ENCODE measurements at regions not wholly inside any gene's neighbourhood (a gene's known extent, or its start where the extent isn't known, plus 50 kb on each side); places are given as distances from the start of the nearest gene placed in this dataset.

DNA sequence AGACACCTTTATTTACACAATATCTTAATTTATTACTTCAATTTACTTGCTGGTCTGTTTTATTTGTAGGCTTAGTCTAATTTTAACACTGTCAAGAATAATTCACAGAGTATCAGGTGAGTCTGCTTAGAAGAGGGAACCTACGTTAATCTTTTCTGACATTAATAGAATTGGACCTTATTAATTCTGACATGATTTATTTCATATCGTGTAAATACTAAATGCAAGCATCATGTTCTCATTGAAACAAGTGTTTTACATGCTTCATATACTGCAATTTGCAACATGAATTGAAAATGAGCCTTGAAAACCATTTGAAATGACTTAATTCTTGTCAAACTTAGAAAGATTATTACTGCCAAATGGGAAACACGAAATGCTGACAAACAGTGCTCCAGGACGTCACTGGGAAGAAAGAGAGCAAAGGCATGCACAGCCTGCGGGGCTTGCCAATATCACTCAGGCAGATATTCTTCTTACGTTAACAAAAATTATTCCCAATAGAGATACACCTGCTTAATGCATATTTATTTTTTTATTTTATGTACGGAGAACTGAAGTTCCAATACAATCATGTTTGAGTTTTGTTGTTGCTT is 282.0 kb upstream of the AKR1E2 start:
- no peak overlapping the region for H3K27ac ChIP-seq (ENCODE audit: low read length)
- no peaks in the 10 kb centered on the region for H3K27me3 ChIP-seq (ENCODE audit: control insufficient read depth, insufficient read depth, low read length)
- H3K4me1 ChIP-seq (ENCODE audit: control insufficient read depth, insufficient read depth, low read length) = peaks cover 8% of the 10 kb centered on the region
- DNase-seq = peak; percentile 52
- H3K9me3 ChIP-seq (replicated peaks; ENCODE audit: control insufficient read depth, low read depth, low read length) = peaks cover 14% of the 10 kb centered on the region
- H3K36me3 ChIP-seq (ENCODE audit: control insufficient read depth, insufficient read depth, low read length) = no peaks in the 10 kb centered on the region
- H3K4me3 ChIP-seq (ENCODE audit: low read length) = no peak overlapping the region
- 33% methylated on average over 1 of the region's 7 CpGs for WGBS (ENCODE audit: insufficient coverage)

DNA sequence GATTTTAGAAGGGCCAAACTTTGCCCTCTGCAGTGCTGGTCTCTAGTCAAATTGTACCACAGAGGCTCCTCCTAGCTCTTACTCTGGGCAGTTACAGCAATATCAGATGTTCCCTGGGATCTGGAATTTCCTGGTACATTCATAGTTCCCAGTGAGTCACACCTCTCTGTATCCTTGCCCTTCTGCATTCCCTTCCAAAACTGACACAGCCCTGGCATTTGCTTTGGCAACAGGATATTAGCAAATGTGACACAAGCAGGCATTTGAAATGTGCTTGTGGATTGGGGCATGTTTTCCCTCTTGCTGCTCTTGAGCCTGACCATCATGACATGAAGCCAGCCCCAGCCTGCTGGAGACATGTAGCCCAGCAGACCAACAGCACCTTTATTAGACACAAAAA is 284.7 kb upstream of the AKR1E2 start:
- H3K27ac ChIP-seq (ENCODE audit: low read length) = no peak overlapping the region
- H3K9me3 ChIP-seq (replicated peaks; ENCODE audit: control insufficient read depth, low read depth, low read length) = peaks cover 14% of the 10 kb centered on the region

DNA sequence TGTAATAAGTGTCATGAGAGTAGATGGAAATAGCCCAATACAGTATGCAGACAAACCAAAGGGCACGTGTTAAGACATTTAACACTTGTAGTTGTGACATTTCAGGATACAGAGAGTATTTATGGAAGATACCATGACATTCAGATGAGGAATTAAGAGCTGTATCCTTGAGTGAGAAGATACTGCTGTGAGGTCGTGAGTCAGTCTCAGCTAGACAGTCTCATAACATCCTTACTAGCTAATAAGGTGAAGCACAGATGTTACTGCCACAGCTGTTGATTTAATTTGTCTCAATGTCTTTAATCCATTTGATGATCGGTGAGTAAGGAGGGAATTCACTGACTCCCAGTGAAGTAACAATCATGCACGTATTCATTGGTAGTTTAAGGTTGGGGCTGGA is 288.0 kb upstream of the AKR1E2 start:
- H3K27me3 ChIP-seq (ENCODE audit: control insufficient read depth, insufficient read depth, low read length) = no peaks in the 10 kb centered on the region
- no peak for DNase-seq
- 33% methylated on average over 1 of the region's 4 CpGs for WGBS (ENCODE audit: insufficient coverage)
- no peak overlapping the region for H3K27ac ChIP-seq (ENCODE audit: low read length)
- peaks cover 14% of the 10 kb centered on the region for H3K9me3 ChIP-seq (replicated peaks; ENCODE audit: control insufficient read depth, low read depth, low read length)
- no peaks in the 10 kb centered on the region for H3K36me3 ChIP-seq (ENCODE audit: control insufficient read depth, insufficient read depth, low read length)
- no peak overlapping the region for H3K4me3 ChIP-seq (ENCODE audit: low read length)
- no peaks in the 10 kb centered on the region for H3K4me1 ChIP-seq (ENCODE audit: control insufficient read depth, insufficient read depth, low read length)

More for the DNA sequence above, 284.7 kb upstream of the AKR1E2 start:
- H3K4me1 ChIP-seq (ENCODE audit: control insufficient read depth, insufficient read depth, low read length) = peaks cover 8% of the 10 kb centered on the region
- no peak overlapping the region for H3K4me3 ChIP-seq (ENCODE audit: low read length)
- no peaks in the 10 kb centered on the region for H3K27me3 ChIP-seq (ENCODE audit: control insufficient read depth, insufficient read depth, low read length)
- H3K36me3 ChIP-seq (ENCODE audit: control insufficient read depth, insufficient read depth, low read length) = no peaks in the 10 kb centered on the region
- no peak for DNase-seq

DNA sequence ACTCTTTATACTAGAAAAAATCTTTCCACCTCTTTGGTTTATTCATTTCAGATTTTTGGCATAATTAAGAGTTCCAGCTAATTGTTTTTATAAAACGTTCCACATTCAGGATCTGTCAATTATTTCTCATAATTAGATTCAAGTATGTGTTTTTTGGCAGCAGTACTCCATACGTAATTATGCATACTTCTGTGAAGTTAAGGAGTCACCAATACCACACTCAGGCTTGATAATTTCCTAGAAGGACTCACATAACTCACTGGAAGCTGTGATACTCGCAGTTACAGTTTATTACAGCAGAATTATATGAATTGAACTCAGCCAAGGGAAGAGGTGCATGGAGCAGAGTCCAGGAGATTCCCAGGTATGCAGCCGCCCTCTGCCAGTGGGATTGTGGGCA is 290.5 kb upstream of the AKR1E2 start:
- Histone ChIP-seq H3K9me3 (replicated peaks; ENCODE audit: control insufficient read depth, low read depth, low read length) (peaks cover 7% of the 10 kb centered on the region), H3K36me3 (ENCODE audit: control insufficient read depth, insufficient read depth, low read length) (no peaks in the 10 kb centered on the region), H3K27me3 (ENCODE audit: control insufficient read depth, insufficient read depth, low read length) (no peaks in the 10 kb centered on the region), H3K27ac (ENCODE audit: low read length) (no peak overlapping the region), H3K4me3 (ENCODE audit: low read length) (no peak overlapping the region), H3K4me1 (ENCODE audit: control insufficient read depth, insufficient read depth, low read length) (no peaks in the 10 kb centered on the region)
- no peak for DNase-seq
- 100% methylated on average over 1 of the region's 4 CpGs for WGBS (ENCODE audit: insufficient coverage)

DNA sequence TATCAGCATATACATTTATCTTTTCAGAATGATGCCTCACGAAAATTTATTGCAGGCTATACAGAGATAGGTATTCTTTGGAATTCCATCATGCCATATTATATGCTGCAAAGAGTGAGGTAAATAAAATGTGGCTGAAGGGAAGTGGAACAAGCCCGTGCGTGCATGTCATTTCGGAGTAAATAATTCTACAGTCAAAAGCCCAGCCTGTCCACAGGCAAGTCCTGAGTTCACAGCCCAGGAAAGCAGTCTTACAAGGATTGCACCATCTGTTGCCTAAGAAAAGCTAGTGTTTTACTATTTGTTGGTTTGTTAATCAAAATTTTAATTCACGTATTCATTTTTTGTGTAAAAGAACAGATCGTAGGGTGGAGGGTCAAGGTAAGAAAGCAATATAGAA is 292.4 kb upstream of the AKR1E2 start:
- no peak for DNase-seq
- Histone ChIP-seq H3K27ac (ENCODE audit: low read length) (no peak overlapping the region), H3K27me3 (ENCODE audit: control insufficient read depth, insufficient read depth, low read length) (no peaks in the 10 kb centered on the region), H3K9me3 (replicated peaks; ENCODE audit: control insufficient read depth, low read depth, low read length) (no peaks in the 10 kb centered on the region), H3K4me3 (ENCODE audit: low read length) (no peak overlapping the region), H3K36me3 (ENCODE audit: control insufficient read depth, insufficient read depth, low read length) (no peaks in the 10 kb centered on the region), H3K4me1 (ENCODE audit: control insufficient read depth, insufficient read depth, low read length) (no peaks in the 10 kb centered on the region)
- WGBS (ENCODE audit: insufficient coverage) = no CpG with 5 or more reads among the region's 6 CpGs

DNA sequence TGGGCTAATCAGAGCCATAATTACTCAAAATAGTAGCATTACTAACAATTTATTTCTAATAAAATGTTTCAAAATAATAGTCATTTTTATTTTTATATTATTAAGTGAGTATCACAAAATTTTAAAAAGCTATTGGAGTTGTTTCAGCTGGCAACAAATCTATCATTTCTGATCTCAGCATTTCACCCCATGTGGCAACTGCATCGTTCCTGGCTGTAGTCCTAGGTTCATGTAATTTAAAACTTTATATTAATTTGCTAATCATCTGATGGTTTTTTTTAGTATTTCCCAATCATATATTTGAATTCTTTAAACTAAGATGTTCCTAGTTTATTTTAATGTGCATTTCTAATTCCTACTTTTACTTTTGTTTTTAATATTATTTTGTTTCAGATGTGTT is 293.0 kb upstream of the AKR1E2 start:
- H3K36me3 ChIP-seq (ENCODE audit: control insufficient read depth, insufficient read depth, low read length) = no peaks in the 10 kb centered on the region
- WGBS (ENCODE audit: insufficient coverage) = no CpG with 5 or more reads among the region's 1 CpG
- H3K9me3 ChIP-seq (replicated peaks; ENCODE audit: control insufficient read depth, low read depth, low read length) = no peaks in the 10 kb centered on the region
- no peaks in the 10 kb centered on the region for H3K4me1 ChIP-seq (ENCODE audit: control insufficient read depth, insufficient read depth, low read length)
- H3K27ac ChIP-seq (ENCODE audit: low read length) = no peak overlapping the region
- H3K4me3 ChIP-seq (ENCODE audit: low read length) = no peak overlapping the region
- no peaks in the 10 kb centered on the region for H3K27me3 ChIP-seq (ENCODE audit: control insufficient read depth, insufficient read depth, low read length)
- no peak for DNase-seq

DNA sequence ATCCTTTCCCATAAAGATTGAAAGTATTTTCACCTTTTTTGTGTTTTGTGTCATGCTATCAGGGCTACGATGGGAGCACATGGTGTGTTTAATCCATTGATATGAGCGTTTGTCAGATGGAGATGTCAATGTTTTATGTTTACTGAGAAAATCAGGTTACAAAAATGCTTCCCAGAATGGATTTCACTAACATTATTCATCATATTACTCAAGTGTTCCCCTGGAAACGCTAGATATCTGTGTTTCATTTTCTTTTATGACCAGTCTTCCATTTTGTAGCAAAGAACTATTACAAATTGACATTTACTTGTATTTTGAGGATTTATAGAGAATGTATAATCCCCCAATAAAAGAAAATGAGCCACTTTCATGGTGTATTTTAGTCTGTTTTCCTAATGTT is 293.5 kb upstream of the AKR1E2 start:
- no peaks in the 10 kb centered on the region for H3K27me3 ChIP-seq (ENCODE audit: control insufficient read depth, insufficient read depth, low read length)
- WGBS (ENCODE audit: insufficient coverage) = no CpG with 5 or more reads among the region's 3 CpGs
- H3K4me3 ChIP-seq (ENCODE audit: low read length) = no peak overlapping the region
- no peaks in the 10 kb centered on the region for H3K9me3 ChIP-seq (replicated peaks; ENCODE audit: control insufficient read depth, low read depth, low read length)
- peaks cover 3% of the 10 kb centered on the region for H3K4me1 ChIP-seq (ENCODE audit: control insufficient read depth, insufficient read depth, low read length)
- H3K27ac ChIP-seq (ENCODE audit: low read length) = no peak overlapping the region
- no peaks in the 10 kb centered on the region for H3K36me3 ChIP-seq (ENCODE audit: control insufficient read depth, insufficient read depth, low read length)
- peak; percentile 74 for DNase-seq

DNA sequence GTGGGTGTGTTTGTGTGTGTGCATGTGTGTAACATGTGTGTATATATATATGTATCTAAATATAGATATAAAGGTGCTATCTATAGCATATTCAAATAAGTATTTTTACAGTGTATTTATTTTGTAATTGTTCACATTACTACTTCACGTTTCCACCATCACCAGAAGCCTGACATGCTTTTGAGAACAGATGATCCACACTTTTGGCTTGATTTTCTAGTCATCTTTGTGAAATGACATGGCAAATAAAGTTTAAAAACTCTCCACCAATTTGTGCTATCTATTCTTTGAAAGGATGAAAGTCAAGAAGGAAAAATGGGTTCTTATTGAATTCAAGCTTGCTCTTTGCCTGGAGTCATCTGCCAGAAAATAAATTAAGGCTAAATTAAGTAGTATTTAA is 294.0 kb upstream of the AKR1E2 start:
- peaks cover 5% of the 10 kb centered on the region for H3K4me1 ChIP-seq (ENCODE audit: control insufficient read depth, insufficient read depth, low read length)
- no peak for DNase-seq
- no peaks in the 10 kb centered on the region for H3K36me3 ChIP-seq (ENCODE audit: control insufficient read depth, insufficient read depth, low read length)
- no peak overlapping the region for H3K4me3 ChIP-seq (ENCODE audit: low read length)
- no CpG with 5 or more reads among the region's 1 CpG for WGBS (ENCODE audit: insufficient coverage)
- H3K9me3 ChIP-seq (replicated peaks; ENCODE audit: control insufficient read depth, low read depth, low read length) = no peaks in the 10 kb centered on the region
- H3K27me3 ChIP-seq (ENCODE audit: control insufficient read depth, insufficient read depth, low read length) = no peaks in the 10 kb centered on the region
- H3K27ac ChIP-seq (ENCODE audit: low read length) = no peak overlapping the region

DNA sequence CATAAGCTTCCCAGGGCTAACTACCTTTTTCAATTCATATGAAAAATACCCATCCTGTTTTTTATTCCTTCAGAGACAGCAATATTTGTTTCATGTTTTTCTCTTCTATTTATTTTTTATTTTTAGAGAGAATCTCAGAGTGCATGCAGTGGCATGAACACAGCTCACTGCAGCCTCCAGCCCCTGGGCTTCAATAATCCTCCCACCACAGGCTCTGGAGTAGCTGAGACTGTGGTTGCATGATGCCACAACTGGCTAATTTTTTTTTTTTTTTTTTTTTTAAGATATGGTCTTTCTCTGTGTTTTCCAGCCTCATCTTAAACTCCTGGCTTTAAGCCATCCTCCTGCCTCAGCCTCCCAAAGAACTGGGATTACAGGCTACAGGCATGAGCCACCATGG is 296.7 kb upstream of the AKR1E2 start:
- Histone ChIP-seq H3K27me3 (ENCODE audit: control insufficient read depth, insufficient read depth, low read length) (no peaks in the 10 kb centered on the region), H3K4me1 (ENCODE audit: control insufficient read depth, insufficient read depth, low read length) (peaks cover 5% of the 10 kb centered on the region), H3K9me3 (replicated peaks; ENCODE audit: control insufficient read depth, low read depth, low read length) (no peaks in the 10 kb centered on the region), H3K27ac (ENCODE audit: low read length) (no peak overlapping the region), H3K4me3 (ENCODE audit: low read length) (no peak overlapping the region), H3K36me3 (ENCODE audit: control insufficient read depth, insufficient read depth, low read length) (no peaks in the 10 kb centered on the region)
- DNase-seq = no peak

DNA sequence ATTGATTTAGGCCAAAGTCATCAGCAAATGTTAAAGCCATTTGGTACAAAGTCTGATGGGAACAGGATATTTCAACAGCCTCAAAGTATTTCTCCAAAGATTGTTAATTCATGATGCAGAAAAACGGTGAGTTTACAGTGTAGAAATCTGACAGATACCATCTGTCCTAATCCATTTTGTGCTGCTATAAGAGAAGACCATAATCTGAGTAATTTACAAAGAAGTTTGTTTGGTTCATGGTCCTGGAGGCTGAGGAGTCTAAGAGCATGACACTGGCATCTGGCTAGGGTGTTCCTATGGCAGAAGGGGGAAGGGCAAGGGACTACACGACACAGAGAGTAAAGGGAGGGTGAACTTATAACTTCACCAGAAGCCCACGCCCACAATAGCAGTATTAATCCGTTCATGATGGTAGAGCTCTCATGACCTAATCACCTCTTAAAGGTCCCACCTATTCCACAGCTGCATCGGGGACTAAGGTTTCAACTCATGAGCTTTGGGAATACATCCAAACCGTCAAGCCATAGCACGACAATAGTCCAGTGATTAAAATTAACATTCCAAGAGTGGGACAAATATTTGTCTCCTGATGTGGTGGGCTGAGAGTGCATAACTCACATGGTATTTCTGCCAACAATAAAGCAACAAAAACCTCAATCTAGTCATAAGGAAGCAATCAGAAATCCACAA is 298.6 kb upstream of the AKR1E2 start:
- DNase-seq = peak; percentile 49
- H3K9me3 ChIP-seq (replicated peaks; ENCODE audit: control insufficient read depth, low read depth, low read length) = no peaks in the 10 kb centered on the region
- peaks cover 5% of the 10 kb centered on the region for H3K4me1 ChIP-seq (ENCODE audit: control insufficient read depth, insufficient read depth, low read length)
- H3K4me3 ChIP-seq (ENCODE audit: low read length) = no peak overlapping the region
- no peaks in the 10 kb centered on the region for H3K27me3 ChIP-seq (ENCODE audit: control insufficient read depth, insufficient read depth, low read length)
- WGBS (ENCODE audit: insufficient coverage) = 41% methylated on average over 3 of the region's 7 CpGs
- no peak overlapping the region for H3K27ac ChIP-seq (ENCODE audit: low read length)
- H3K36me3 ChIP-seq (ENCODE audit: control insufficient read depth, insufficient read depth, low read length) = no peaks in the 10 kb centered on the region

DNA sequence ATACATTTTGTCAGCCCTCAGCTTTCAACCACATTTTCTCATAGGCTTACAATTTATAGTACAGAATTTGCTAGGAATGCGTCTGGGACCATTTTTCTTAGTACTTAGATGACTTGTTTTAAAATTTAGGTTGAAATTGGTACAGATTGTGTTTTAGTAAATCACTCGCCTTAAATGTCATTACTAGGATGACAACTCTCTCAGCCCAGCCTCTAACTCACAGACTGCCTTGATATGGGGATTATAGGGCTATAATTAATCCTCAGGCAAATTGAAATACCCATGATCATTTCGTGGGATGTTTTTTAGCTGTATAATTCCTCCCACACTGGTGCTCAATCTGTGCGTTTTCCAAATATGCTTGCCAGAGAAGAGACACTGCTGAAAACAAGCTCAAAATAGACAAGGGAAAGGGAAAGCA is 299.7 kb upstream of the AKR1E2 start:
- no CpG with 5 or more reads among the region's 4 CpGs for WGBS (ENCODE audit: insufficient coverage)
- H3K4me3 ChIP-seq (ENCODE audit: low read length) = no peak overlapping the region
- no peaks in the 10 kb centered on the region for H3K36me3 ChIP-seq (ENCODE audit: control insufficient read depth, insufficient read depth, low read length)
- H3K9me3 ChIP-seq (replicated peaks; ENCODE audit: control insufficient read depth, low read depth, low read length) = no peaks in the 10 kb centered on the region
- no peaks in the 10 kb centered on the region for H3K27me3 ChIP-seq (ENCODE audit: control insufficient read depth, insufficient read depth, low read length)
- DNase-seq = peak; percentile 85
- peak overlapping the region; percentile 74 for H3K27ac ChIP-seq (ENCODE audit: low read length)
- H3K4me1 ChIP-seq (ENCODE audit: control insufficient read depth, insufficient read depth, low read length) = peaks cover 5% of the 10 kb centered on the region
